ENCODE measurements at regions not wholly inside any gene's neighbourhood (a gene's known extent, or its start where the extent isn't known, plus 50 kb on each side); places are given as distances from the start of the nearest gene placed in this dataset.

DNA sequence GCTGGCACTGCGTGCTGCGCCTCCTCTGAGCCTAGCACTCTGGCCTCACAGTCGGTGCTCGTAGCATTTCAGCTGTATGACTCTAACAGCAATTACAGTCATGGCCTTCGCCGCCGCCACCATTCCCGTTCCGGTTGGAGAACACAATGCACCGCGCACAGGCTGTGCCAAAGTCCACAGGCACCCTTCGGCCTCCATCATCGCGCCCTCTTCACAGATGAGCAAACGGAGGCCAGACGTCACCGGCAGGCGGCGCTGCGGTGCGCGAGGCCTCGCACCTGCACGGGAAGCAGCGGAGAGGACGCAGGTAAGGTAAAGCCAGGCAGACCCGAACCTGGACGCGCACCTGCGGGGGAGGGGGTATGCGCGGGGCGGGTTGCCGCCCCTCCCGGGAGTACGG is 128.9 kb downstream of the BARX1 start:
- FAIRE-seq = no peak
- Histone ChIP-seq H3K4me3 (no peak overlapping the region), H3K9me3 (replicated peaks; ENCODE audit: control insufficient read depth, insufficient read depth, low read length) (no peaks in the 10 kb centered on the region), H3K4me2 (ENCODE audit: control insufficient read depth, insufficient read depth) (no peak overlapping the region), H3K79me2 (ENCODE audit: control insufficient read depth, insufficient read depth, low read length) (no peaks in the 10 kb centered on the region), H3K9ac (ENCODE audit: control insufficient read depth, insufficient read depth, low read length) (no peak overlapping the region), H3K4me1 (ENCODE audit: control insufficient read depth, insufficient read depth, low read length) (no peaks in the 10 kb centered on the region), H4K20me1 (ENCODE audit: control insufficient read depth, insufficient read depth) (no peaks in the 10 kb centered on the region), H3K27ac (ENCODE audit: control insufficient read depth, insufficient read depth) (no peak overlapping the region), H3K36me3 (ENCODE audit: control insufficient read depth in 2 of 2, insufficient read depth in 2 of 2, low read length in 1 of 2) (no peaks in the 10 kb centered on the region), H3K27me3 (replicated peaks in 1 of 2; ENCODE audit: control insufficient read depth in 2 of 2, insufficient read depth in 2 of 2, low read length in 1 of 2) (peaks cover 0 to 1% of the 10 kb centered on the region in 2 experiments; a peak in 2 of 4 replicates), H2AFZ (ENCODE audit: control insufficient read depth, low read depth, low read length) (no peak overlapping the region)
- ChIA-PET POLR2A (no interaction called here), SMC1A (ENCODE audit: uncharacterized antibody, unreplicated experiment) (no interaction called here), RAD21 (ENCODE audit: unreplicated experiment) (no interaction called here), CTCF (no interaction called here)
- TF ChIP-seq BRCA1 (IDR thresholded peaks at IDR 0.05; ENCODE audit: low read depth, low read length) (no peak), NFYA (IDR thresholded peaks at IDR 0.05; ENCODE audit: borderline replicate concordance, low read depth, low read length) (no peak), SMC3 (IDR thresholded peaks at IDR 0.05; ENCODE audit: borderline replicate concordance, low read length) (peak; percentile 28; the same call in 1 of the 2 replicates)
- TF ChIP-seq, protein P1, sequence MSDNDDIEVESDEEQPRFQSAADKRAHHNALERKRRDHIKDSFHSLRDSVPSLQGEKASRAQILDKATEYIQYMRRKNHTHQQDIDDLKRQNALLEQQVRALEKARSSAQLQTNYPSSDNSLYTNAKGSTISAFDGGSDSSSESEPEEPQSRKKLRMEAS (IDR thresholded peaks at IDR 0.05; ENCODE audit: low read depth, low read length) = no peak
- TF ChIP-seq, protein P2, sequence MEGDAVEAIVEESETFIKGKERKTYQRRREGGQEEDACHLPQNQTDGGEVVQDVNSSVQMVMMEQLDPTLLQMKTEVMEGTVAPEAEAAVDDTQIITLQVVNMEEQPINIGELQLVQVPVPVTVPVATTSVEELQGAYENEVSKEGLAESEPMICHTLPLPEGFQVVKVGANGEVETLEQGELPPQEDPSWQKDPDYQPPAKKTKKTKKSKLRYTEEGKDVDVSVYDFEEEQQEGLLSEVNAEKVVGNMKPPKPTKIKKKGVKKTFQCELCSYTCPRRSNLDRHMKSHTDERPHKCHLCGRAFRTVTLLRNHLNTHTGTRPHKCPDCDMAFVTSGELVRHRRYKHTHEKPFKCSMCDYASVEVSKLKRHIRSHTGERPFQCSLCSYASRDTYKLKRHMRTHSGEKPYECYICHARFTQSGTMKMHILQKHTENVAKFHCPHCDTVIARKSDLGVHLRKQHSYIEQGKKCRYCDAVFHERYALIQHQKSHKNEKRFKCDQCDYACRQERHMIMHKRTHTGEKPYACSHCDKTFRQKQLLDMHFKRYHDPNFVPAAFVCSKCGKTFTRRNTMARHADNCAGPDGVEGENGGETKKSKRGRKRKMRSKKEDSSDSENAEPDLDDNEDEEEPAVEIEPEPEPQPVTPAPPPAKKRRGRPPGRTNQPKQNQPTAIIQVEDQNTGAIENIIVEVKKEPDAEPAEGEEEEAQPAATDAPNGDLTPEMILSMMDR (IDR thresholded peaks at IDR 0.05 in 2 of 3, conservative IDR thresholded peaks at IDR 0.05 in 1 of 3; ENCODE audit: control insufficient read depth in 2 of 3, extremely low read depth in 1 of 3, insufficient read depth in 1 of 3, low read depth in 3 of 3, low read length in 3 of 3) = peak; percentile 43 to 77 (median 44)
- ATAC-seq = peak; percentile 76
- no peak for DNase-seq (ENCODE audit: low read depth, low spot score)
- intact Hi-C loops (cut with micrococcal nuclease; ENCODE audit: unreplicated experiment) = loop anchor here (1.0 kb wide), 1 partner anchor 137 kb away; no protein-coding TSS in a partner anchor
- no TSS peak for BruUV-seq (replicated peaks)
- 18% methylated on average over 31 of the region's 36 CpGs for WGBS (ENCODE audit: insufficient coverage, insufficient replicate concordance, low lambda C conversion rate, missing lambda C conversion rate)
- in situ Hi-C loops (cut with MboI) = no loop called here
